Activated CD4-positive, alpha-beta T cell treated with anti-CD3 and anti-CD28 coated beads, Interleukin-2, amount 10 ng/mL, durations not matched to agents 7 days and 5 days (primary cell): ENCODE measurements at regions not wholly inside any gene's neighbourhood (a gene's known extent, or its start where the extent isn't known, plus 50 kb on each side); places are given as distances from the start of the nearest gene placed in this dataset.

Experiments
- CTCF ChIA-PET: fragments of 350-600 bp; sonication (Branson Sonifier 250); formaldehyde crosslinking; loops from one replicate; lab custom pipeline; 2021; ENCODE audit warnings: antibody characterized with exemption; lab: Charles Lee
- POLR2A ChIA-PET: fragments of 350-600 bp; sonication (Branson Sonifier 250); formaldehyde crosslinking; loops from one replicate; lab custom pipeline; 2021; ENCODE audit warnings: antibody characterized with exemption; lab: Charles Lee
- DNase-seq: peaks from one replicate; pipeline ENCODE4 v3.0.0-alpha.2; 2020
- H3K27ac Mint-ChIP-seq: one replicate; pipeline ENCODE4 v1.8.0; 2021; ENCODE audit warnings: mild to moderate bottlenecking, moderate library complexity, mixed read lengths
- H3K27me3 Mint-ChIP-seq: one replicate; pipeline ENCODE4 v1.8.0; 2021; ENCODE audit warnings: mixed read lengths
- H3K36me3 Mint-ChIP-seq: one replicate; pipeline ENCODE4 v1.8.0; 2021; ENCODE audit warnings: low read depth, mixed read lengths
- H3K4me1 Mint-ChIP-seq: one replicate; pipeline ENCODE4 v1.8.0; 2021; ENCODE audit warnings: mixed read lengths
- H3K4me3 Mint-ChIP-seq: one replicate; pipeline ENCODE4 v1.8.0; 2021; ENCODE audit warnings: mild to moderate bottlenecking, moderate library complexity, mixed read lengths
- H3K9me3 Mint-ChIP-seq: one replicate; pipeline ENCODE4 v1.8.0; 2021; ENCODE audit warnings: mixed read lengths

DNA sequence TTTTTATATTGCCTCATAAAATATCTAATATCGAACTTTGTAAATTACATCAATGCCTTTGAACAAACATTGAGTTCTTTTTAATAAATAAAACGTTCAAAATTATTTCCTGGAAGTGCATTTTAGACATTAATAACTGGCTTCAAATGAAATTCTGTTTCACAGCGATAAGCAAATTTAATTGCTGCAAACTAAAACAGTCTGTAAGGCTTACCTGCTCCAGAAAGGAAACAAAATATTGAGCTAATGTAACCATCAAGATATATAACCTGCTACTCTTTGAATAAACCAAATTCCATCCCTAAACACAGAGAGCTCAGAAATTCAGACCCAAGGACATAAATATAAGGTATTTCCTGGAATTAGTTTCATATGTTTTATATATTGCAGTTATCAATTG lies 651.3 kb downstream of the MED13L start:
- POLR2A ChIA-PET = no interaction called here
- no peaks in the 10 kb centered on the region for H3K36me3 Mint-ChIP-seq
- no peak overlapping the region for H3K27ac Mint-ChIP-seq
- H3K9me3 Mint-ChIP-seq = no peaks in the 10 kb centered on the region
- no peak for DNase-seq
- CTCF ChIA-PET = no interaction called here
- no peak overlapping the region for H3K4me3 Mint-ChIP-seq
- no peaks in the 10 kb centered on the region for H3K27me3 Mint-ChIP-seq
- no peaks in the 10 kb centered on the region for H3K4me1 Mint-ChIP-seq

GRCh38 chr12:115623764-115624334 lies 653.6 kb downstream of the MED13L start:
- Mint-ChIP-seq H3K4me3 (no peak overlapping the region), H3K27ac (no peak overlapping the region), H3K4me1 (no peaks in the 10 kb centered on the region), H3K36me3 (no peaks in the 10 kb centered on the region), H3K9me3 (no peaks in the 10 kb centered on the region), H3K27me3 (no peaks in the 10 kb centered on the region)
- DNase-seq = no peak
- CTCF ChIA-PET = no interaction called here
- POLR2A ChIA-PET = no interaction called here

GRCh38 chr12:115623275-115623674 lies 654.2 kb downstream of the MED13L start:
- H3K4me1 Mint-ChIP-seq = no peaks in the 10 kb centered on the region
- DNase-seq = no peak
- CTCF ChIA-PET = no interaction called here
- no peaks in the 10 kb centered on the region for H3K9me3 Mint-ChIP-seq
- POLR2A ChIA-PET = no interaction called here
- no peaks in the 10 kb centered on the region for H3K36me3 Mint-ChIP-seq
- no peaks in the 10 kb centered on the region for H3K27me3 Mint-ChIP-seq
- H3K4me3 Mint-ChIP-seq = no peak overlapping the region
- H3K27ac Mint-ChIP-seq = no peak overlapping the region

- DNase-seq = no peak
- CTCF ChIA-PET = no interaction called here
- Mint-ChIP-seq H3K27me3 (no peaks in the 10 kb centered on the region), H3K27ac (no peak overlapping the region), H3K4me3 (no peak overlapping the region), H3K4me1 (no peaks in the 10 kb centered on the region), H3K9me3 (no peaks in the 10 kb centered on the region), H3K36me3 (no peaks in the 10 kb centered on the region)
- POLR2A ChIA-PET = no interaction called here
These were observed 656.7 kb downstream of the MED13L start for GRCh38 chr12:115620816-115621215.

DNA sequence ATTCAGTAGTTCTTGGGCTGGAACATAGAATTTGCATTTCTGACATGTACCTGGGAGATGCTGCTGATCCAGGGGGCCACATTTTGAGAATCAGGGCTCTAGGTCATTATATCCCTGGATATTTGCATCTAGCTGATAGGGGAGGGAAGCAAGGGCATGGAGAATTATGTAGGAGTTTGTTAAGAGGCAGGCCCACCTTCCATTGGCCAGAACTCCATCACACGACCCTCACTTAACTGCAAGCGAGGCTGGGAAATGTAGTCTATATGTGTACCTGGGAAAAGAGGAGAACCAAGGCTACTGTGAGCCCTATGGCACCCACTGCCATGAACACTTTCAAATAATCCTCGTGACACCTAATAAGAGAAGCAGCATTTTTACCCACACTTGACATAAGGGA lies 657.6 kb downstream of the MED13L start:
- CTCF ChIA-PET = no interaction called here
- H3K4me3 Mint-ChIP-seq = no peak overlapping the region

GRCh38 chr12:115619061-115619460 lies 658.4 kb downstream of the MED13L start:
- Mint-ChIP-seq H3K4me3 (no peak overlapping the region), H3K36me3 (no peaks in the 10 kb centered on the region), H3K9me3 (no peaks in the 10 kb centered on the region), H3K27ac (no peak overlapping the region), H3K27me3 (no peaks in the 10 kb centered on the region), H3K4me1 (no peaks in the 10 kb centered on the region)
- CTCF ChIA-PET = no interaction called here
- DNase-seq = no peak
- POLR2A ChIA-PET = no interaction called here

More for the DNA sequence above, 657.6 kb downstream of the MED13L start:
- H3K27me3 Mint-ChIP-seq = no peaks in the 10 kb centered on the region
- H3K9me3 Mint-ChIP-seq = no peaks in the 10 kb centered on the region
- no peaks in the 10 kb centered on the region for H3K36me3 Mint-ChIP-seq
- POLR2A ChIA-PET = no interaction called here
- no peak overlapping the region for H3K27ac Mint-ChIP-seq
- DNase-seq = no peak
- no peaks in the 10 kb centered on the region for H3K4me1 Mint-ChIP-seq

GRCh38 chr12:115618105-115618504 lies 659.4 kb downstream of the MED13L start:
- H3K36me3 Mint-ChIP-seq = no peaks in the 10 kb centered on the region
- ChIA-PET POLR2A (no interaction called here), CTCF (no interaction called here)
- H3K4me3 Mint-ChIP-seq = no peak overlapping the region
- no peaks in the 10 kb centered on the region for H3K27me3 Mint-ChIP-seq
- no peak for DNase-seq
- H3K9me3 Mint-ChIP-seq = no peaks in the 10 kb centered on the region
- H3K4me1 Mint-ChIP-seq = no peaks in the 10 kb centered on the region
- H3K27ac Mint-ChIP-seq = no peak overlapping the region

- ChIA-PET POLR2A (no interaction called here), CTCF (no interaction called here)
- no peak overlapping the region for H3K4me3 Mint-ChIP-seq
- no peaks in the 10 kb centered on the region for H3K36me3 Mint-ChIP-seq
- no peaks in the 10 kb centered on the region for H3K9me3 Mint-ChIP-seq
- H3K27ac Mint-ChIP-seq = no peak overlapping the region
- H3K27me3 Mint-ChIP-seq = no peaks in the 10 kb centered on the region
- no peaks in the 10 kb centered on the region for H3K4me1 Mint-ChIP-seq
- no peak for DNase-seq
These were observed 660.1 kb downstream of the MED13L start for GRCh38 chr12:115617391-115617790.

DNA sequence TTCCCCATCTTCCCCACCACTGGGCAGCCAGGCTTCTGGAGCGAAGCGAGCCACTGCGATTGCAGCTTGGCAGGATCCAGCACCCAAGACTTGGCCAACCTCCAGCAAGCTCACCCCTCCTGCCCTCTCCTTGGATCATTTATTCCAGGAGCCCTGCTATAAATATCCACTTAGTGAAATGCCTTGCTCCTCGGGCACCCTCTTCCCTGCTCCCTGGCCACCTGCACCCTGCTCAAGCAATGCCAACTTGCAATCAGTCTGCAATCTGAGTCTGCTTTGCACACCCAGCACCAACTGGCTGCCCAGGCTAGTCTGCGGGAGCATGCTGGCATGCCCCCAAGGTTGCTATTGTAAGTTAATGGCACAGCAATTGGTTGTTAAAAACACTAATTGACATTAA lies 666.0 kb downstream of the MED13L start:
- no peaks in the 10 kb centered on the region for H3K9me3 Mint-ChIP-seq
- no peak for DNase-seq
- CTCF ChIA-PET = no interaction called here
- H3K4me1 Mint-ChIP-seq = no peaks in the 10 kb centered on the region
- POLR2A ChIA-PET = no interaction called here
- H3K36me3 Mint-ChIP-seq = no peaks in the 10 kb centered on the region
- no peak overlapping the region for H3K27ac Mint-ChIP-seq
- no peaks in the 10 kb centered on the region for H3K27me3 Mint-ChIP-seq
- H3K4me3 Mint-ChIP-seq = no peak overlapping the region

GRCh38 chr12:115609347-115609746 lies 668.1 kb downstream of the MED13L start:
- ChIA-PET CTCF (interaction anchor here (0.6 kb wide), 1 partner anchor 254 kb away, joined by 4 read pairs; no protein-coding TSS in a partner anchor), POLR2A (no interaction called here)
- Mint-ChIP-seq H3K27ac (no peak overlapping the region), H3K9me3 (no peaks in the 10 kb centered on the region), H3K27me3 (peaks cover 7% of the 10 kb centered on the region), H3K4me1 (no peaks in the 10 kb centered on the region), H3K36me3 (no peaks in the 10 kb centered on the region), H3K4me3 (no peak overlapping the region)
- DNase-seq = no peak

DNA sequence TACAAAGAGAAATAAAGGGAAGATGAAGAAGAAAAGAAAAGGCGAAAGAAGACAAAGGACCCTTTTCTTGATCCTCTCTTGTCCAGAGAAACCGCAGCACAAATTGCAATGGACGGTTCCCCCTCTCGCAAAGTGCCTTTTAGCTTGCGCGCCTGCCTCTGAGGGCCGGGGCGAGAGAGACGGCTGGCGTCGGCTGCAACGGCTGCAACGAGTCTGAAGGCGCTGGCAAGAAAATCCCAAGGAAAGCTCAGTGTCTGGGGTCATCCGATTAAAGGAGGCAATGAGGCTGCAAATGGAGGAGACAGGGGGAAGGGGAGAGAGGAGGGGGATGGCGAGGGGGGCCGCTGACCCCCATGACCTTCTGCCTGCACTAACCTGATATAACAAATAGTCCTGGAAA lies 671.5 kb downstream of the MED13L start:
- H3K9me3 Mint-ChIP-seq = no peaks in the 10 kb centered on the region
- H3K36me3 Mint-ChIP-seq = no peaks in the 10 kb centered on the region
- no peak overlapping the region for H3K4me3 Mint-ChIP-seq
- CTCF ChIA-PET = no interaction called here
- POLR2A ChIA-PET = no interaction called here
- H3K4me1 Mint-ChIP-seq = no peaks in the 10 kb centered on the region
- no peak overlapping the region for H3K27ac Mint-ChIP-seq
- no peak for DNase-seq
- peaks cover 7% of the 10 kb centered on the region for H3K27me3 Mint-ChIP-seq

GRCh38 chr12:115598871-115599811 lies 678.4 kb downstream of the MED13L start:
- no peak overlapping the region for H3K4me3 Mint-ChIP-seq
- no peak overlapping the region for H3K27ac Mint-ChIP-seq
- H3K36me3 Mint-ChIP-seq = no peaks in the 10 kb centered on the region
- H3K9me3 Mint-ChIP-seq = peaks cover 4% of the 10 kb centered on the region
- no peak for DNase-seq
- ChIA-PET CTCF (no interaction called here), POLR2A (no interaction called here)
- peaks cover 5% of the 10 kb centered on the region for H3K27me3 Mint-ChIP-seq
- no peaks in the 10 kb centered on the region for H3K4me1 Mint-ChIP-seq

DNA sequence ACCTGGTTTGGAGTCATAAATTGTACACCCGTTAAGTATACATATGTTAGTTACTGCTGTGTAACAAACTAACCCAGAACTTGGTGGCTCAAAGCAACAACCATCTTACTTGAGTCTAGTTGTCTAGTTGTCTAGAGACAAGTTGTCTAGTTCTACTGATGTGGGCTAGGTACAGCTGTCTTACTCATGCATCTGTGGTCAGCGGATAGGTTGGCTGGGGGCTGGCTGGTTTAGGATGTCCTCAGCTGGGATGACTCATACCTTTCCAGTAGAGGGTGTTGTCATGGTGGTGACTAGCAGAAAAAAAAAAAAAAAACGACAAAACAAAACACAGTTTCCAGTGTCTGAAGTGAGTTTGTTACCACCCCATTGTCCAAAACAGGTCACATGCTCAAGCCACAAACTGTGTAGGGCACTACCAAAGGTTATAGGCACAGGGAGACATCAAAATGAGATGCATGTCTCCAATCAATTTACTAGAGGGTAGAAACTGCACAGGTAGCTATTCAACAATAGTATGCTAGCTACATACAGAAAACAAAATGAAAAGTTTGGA lies 680.3 kb downstream of the MED13L start:
- H3K9me3 Mint-ChIP-seq = peaks cover 4% of the 10 kb centered on the region
- H3K27ac Mint-ChIP-seq = no peak overlapping the region
- H3K36me3 Mint-ChIP-seq = no peaks in the 10 kb centered on the region
- CTCF ChIA-PET = interaction anchor here (0.6 kb wide), 1 partner anchor 787 kb away, joined by 4 read pairs; no protein-coding TSS in a partner anchor
- DNase-seq = no peak
- H3K27me3 Mint-ChIP-seq = peaks cover 5% of the 10 kb centered on the region
- POLR2A ChIA-PET = no interaction called here
- H3K4me3 Mint-ChIP-seq = no peak overlapping the region
- no peaks in the 10 kb centered on the region for H3K4me1 Mint-ChIP-seq
